ENCODE measurements at regions not wholly inside any gene's neighbourhood (a gene's known extent, or its start where the extent isn't known, plus 50 kb on each side); places are given as distances from the start of the nearest gene placed in this dataset.

DNA sequence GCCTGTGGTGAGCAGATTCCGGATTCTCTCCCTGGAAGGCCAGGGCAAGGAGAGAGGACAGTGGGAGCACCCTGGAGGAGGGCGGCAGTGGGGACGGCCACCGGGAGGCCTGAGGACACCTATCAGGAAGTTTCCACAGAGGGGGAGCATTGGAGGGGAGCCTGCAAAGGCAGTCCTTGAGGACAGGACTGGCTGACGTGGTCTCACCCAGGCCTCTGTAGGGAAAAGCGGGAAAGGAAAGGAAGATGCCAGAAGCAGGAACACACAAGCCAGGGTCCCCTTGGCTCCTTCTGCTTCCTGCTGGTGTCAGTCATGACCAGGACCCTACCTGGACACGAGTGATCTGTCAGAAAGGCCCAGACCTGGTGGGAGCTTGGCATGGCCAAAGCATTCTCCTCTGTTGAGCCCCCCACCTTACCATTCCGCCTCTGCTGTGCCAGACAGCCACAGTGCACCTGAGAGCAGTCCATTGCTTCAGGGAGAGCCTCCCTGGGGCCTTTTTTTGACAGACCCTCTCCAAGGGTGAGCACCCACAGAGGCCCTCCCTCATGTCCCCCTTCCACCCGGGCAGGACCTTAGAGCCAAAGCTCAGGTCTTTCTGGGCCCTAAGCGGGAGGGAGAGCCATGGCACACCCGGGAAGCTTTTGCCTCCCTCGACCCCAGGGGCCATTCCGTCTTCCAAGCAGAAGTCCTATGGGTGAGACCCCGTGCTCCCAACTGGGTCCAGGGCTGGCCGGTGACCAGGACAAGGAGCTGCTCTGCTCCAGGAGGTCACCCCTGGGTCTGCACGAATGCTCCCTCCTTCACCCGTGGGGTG, 333.1 kb downstream of the DYSF start:
- intact Hi-C loops (cut with DNase I): no loop called here

GRCh38 chr2:71785516-71785981, 332.2 kb downstream of the DYSF start:
- no peak for ATAC-seq
- intact Hi-C loops (cut with DNase I): no loop called here
- no peak for DNase-seq
- Histone ChIP-seq H3K4me1 (no peaks in the 10 kb centered on the region), H3K27me3 (peaks cover 0 to 6% of the 10 kb centered on the region in 2 donors), H3K9me3 (no peaks in the 10 kb centered on the region), H3K36me3 (no peaks in the 10 kb centered on the region), H3K4me3 (no peak overlapping the region), H3K27ac (no peak overlapping the region)
- TF ChIP-seq CTCF (IDR thresholded peaks at IDR 0.05): no peak

More for the DNA sequence above, 333.1 kb downstream of the DYSF start:
- no peaks in the 10 kb centered on the region for H3K9me3 ChIP-seq
- no peak for DNase-seq
- H3K27ac ChIP-seq: no peak overlapping the region
- no peaks in the 10 kb centered on the region for H3K4me1 ChIP-seq
- H3K27me3 ChIP-seq: peaks cover 0 to 6% of the 10 kb centered on the region in 2 donors
- no peaks in the 10 kb centered on the region for H3K36me3 ChIP-seq
- TF ChIP-seq CTCF (IDR thresholded peaks at IDR 0.05): no peak
- H3K4me3 ChIP-seq: no peak overlapping the region
- no peak for ATAC-seq

- DNase-seq: no peak
- Histone ChIP-seq H3K36me3 (no peaks in the 10 kb centered on the region), H3K4me3 (no peak overlapping the region), H3K27ac (no peak overlapping the region), H3K27me3 (peaks cover 0 to 6% of the 10 kb centered on the region in 2 donors), H3K4me1 (no peaks in the 10 kb centered on the region), H3K9me3 (no peaks in the 10 kb centered on the region)
- TF ChIP-seq CTCF (IDR thresholded peaks at IDR 0.05): no peak
- ATAC-seq: no peak
- intact Hi-C loops (cut with DNase I): no loop called here
Observed at GRCh38 chr2:71784734-71785511, 331.6 kb downstream of the DYSF start.

DNA sequence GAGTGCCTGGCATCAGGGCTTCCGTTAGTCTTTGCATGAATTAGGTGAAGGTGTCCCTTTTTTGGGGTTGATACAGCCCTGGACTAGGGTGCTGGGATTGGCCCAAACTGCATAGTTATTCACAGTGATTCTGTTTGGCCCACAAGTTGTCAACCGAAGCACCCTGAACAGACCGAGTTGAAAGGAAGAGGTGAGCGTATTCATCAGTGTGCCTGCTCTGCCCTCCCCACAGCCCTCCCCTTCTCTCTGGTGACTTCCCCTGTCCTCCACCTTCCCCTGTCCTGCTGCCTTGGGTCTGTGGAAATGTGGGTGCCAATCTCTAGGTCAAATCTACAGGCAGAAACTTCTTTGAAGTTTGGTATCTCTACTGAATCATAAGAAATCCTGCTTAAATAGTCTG, 330.5 kb downstream of the DYSF start:
- Histone ChIP-seq H3K27me3 (peaks cover 0 to 6% of the 10 kb centered on the region in 2 donors), H3K9me3 (no peaks in the 10 kb centered on the region), H3K36me3 (no peaks in the 10 kb centered on the region), H3K27ac (no peak overlapping the region), H3K4me1 (no peaks in the 10 kb centered on the region), H3K4me3 (no peak overlapping the region)
- DNase-seq (no peak), ATAC-seq (no peak)
- intact Hi-C loops (cut with DNase I): no loop called here
- no peak for TF ChIP-seq CTCF (IDR thresholded peaks at IDR 0.05)

DNA sequence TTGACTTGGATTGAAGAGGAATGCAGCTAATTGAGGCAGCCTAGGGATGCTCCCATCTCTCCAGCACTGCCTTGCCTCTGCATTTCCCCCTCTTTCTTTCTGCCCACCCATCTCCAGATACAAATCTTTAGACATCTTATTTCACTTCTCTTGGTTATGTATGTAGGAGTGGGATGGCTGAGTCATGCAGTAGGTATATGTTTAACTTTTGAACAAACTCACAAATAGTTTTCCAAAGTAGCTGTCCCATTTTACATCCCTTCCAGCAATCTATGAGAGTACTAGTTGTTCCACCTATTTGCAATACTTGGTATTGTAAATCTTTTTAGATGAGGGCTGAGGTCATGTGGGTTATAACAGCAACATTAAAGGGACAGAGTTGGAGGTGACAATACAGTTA, 329.9 kb downstream of the DYSF start:
- DNase-seq (no peak), ATAC-seq (no peak)
- TF ChIP-seq CTCF (IDR thresholded peaks at IDR 0.05): no peak
- Histone ChIP-seq H3K4me3 (no peak overlapping the region), H3K4me1 (no peaks in the 10 kb centered on the region), H3K27ac (no peak overlapping the region), H3K9me3 (no peaks in the 10 kb centered on the region), H3K36me3 (no peaks in the 10 kb centered on the region), H3K27me3 (peaks cover 0 to 6% of the 10 kb centered on the region in 2 donors)
- intact Hi-C loops (cut with DNase I): no loop called here

Data from left lung (tissue), 4 donors.